K562 (cell line): ENCODE measurements at regions not wholly inside any gene's neighbourhood (a gene's known extent, or its start where the extent isn't known, plus 50 kb on each side); places are given as distances from the start of the nearest gene placed in this dataset.

Experiments used
- CEBPB ChIP-seq: fragments of 450-650 bp; IDR thresholded peaks from 2 replicates; pipeline ENCODE4 v1.6.1; 2016; ENCODE audit warnings: missing genetic modification characterization, missing compliant biosample characterization
- CHD2 ChIP-seq: IDR thresholded peaks from 2 replicates; pipeline ENCODE4 v1.6.1; 2011; ENCODE audit warnings: low read depth, low read length
- GABPB1 ChIP-seq: sonication (generic); formaldehyde crosslinking; IDR thresholded peaks from 2 replicates; pipeline ENCODE4 v1.8.0; 2022; ENCODE audit warnings: mild to moderate bottlenecking, missing genetic modification reagents
- MAFF ChIP-seq: IDR thresholded peaks from 2 replicates; pipeline ENCODE4 v1.6.1; 2012; ENCODE audit warnings: low read length, improper control_type of control experiment
- SIRT6 ChIP-seq: IDR thresholded peaks from one replicate; pipeline ENCODE4 v1.6.1; 2012; ENCODE audit warnings: low read depth, mild to moderate bottlenecking, control low read depth, inconsistent platforms, low read length, moderate library complexity
- TF ChIP-seq, protein P1 (sequence below), 2 experiments: fragments of 450-650 bp in 1 of 2; sonication (generic) in 1 of 2; formaldehyde crosslinking in 1 of 2; IDR thresholded peaks; 2 replicates each; pipeline versions ENCODE4 v1.7.1 to v1.9.0; 2016 to 2022; ENCODE audit warnings: inconsistent platforms in 1 of 2, mild to moderate bottlenecking in 1 of 2, missing genetic modification reagents in 1 of 2
- TF ChIP-seq, protein P2 (sequence below): fragments of 450-650 bp; IDR thresholded peaks from 2 replicates; pipeline ENCODE4 v1.6.1; 2016; ENCODE audit warnings: mild to moderate bottlenecking
- TF ChIP-seq, protein P3 (sequence below): fragments of 250-450 bp; sonication (Bioruptor Pico); IDR thresholded peaks from 2 replicates; pipeline ENCODE4 v1.9.0; 2021; ENCODE audit warnings: mild to moderate bottlenecking, inconsistent platforms
- TF ChIP-seq, protein P4 (sequence below): sonication (generic); formaldehyde crosslinking; IDR thresholded peaks from 2 replicates; pipeline ENCODE4 v1.8.0; 2023; ENCODE audit warnings: mild to moderate bottlenecking, missing genetic modification reagents
- TF ChIP-seq, protein P5 (sequence below), 3 experiments: fragments of 200-800 bp in 1 of 3; sonication (Bioruptor generic) in 1 of 3; sonication (generic) in 1 of 3; formaldehyde crosslinking in 1 of 3; IDR thresholded peaks; 2 replicates each; pipeline versions ENCODE4 v1.6.1 to v1.8.0; 2016 to 2022; ENCODE audit warnings: mild to moderate bottlenecking in 2 of 3, missing compliant biosample characterization in 2 of 3, missing genetic modification characterization in 2 of 3, missing genetic modification reagents in 1 of 3

DNA sequence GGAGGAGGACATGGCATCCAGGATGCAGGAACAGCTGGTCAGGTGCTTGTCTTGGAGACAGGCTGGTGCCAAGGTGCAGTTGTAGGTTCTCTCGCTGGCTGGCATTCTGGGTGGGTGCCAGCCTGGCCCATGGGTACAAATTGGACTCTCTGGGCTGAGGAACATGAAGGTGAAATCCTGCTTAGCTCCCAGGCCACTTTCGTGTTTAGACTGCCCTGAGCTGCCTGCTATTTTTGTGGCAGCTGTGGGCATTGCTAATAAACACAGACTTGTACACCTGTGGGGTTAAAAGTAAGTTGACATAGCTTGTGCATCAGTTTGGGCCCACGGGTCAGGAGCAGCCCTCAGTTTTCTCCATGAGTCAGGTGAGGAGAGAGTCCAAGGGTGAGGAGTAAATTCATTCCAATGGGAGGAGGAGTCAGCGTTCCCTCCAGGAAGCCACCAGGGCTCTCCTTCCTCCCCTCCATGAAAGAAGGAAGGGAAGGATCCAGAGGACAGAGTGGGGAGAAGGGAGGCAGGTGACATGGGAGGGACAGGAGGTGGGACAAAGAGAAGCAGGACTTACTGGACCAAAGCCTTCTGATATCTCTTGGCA, 380.0 kb downstream of the GLRX3 start (continued):
- TF ChIP-seq, protein P1, sequence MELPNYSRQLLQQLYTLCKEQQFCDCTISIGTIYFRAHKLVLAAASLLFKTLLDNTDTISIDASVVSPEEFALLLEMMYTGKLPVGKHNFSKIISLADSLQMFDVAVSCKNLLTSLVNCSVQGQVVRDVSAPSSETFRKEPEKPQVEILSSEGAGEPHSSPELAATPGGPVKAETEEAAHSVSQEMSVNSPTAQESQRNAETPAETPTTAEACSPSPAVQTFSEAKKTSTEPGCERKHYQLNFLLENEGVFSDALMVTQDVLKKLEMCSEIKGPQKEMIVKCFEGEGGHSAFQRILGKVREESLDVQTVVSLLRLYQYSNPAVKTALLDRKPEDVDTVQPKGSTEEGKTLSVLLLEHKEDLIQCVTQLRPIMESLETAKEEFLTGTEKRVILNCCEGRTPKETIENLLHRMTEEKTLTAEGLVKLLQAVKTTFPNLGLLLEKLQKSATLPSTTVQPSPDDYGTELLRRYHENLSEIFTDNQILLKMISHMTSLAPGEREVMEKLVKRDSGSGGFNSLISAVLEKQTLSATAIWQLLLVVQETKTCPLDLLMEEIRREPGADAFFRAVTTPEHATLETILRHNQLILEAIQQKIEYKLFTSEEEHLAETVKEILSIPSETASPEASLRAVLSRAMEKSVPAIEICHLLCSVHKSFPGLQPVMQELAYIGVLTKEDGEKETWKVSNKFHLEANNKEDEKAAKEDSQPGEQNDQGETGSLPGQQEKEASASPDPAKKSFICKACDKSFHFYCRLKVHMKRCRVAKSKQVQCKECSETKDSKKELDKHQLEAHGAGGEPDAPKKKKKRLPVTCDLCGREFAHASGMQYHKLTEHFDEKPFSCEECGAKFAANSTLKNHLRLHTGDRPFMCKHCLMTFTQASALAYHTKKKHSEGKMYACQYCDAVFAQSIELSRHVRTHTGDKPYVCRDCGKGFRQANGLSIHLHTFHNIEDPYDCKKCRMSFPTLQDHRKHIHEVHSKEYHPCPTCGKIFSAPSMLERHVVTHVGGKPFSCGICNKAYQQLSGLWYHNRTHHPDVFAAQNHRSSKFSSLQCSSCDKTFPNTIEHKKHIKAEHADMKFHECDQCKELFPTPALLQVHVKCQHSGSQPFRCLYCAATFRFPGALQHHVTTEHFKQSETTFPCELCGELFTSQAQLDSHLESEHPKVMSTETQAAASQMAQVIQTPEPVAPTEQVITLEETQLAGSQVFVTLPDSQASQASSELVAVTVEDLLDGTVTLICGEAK (IDR thresholded peaks at IDR 0.05) = no peak
- TF ChIP-seq, protein P1 (CRISPR knock-in tag; IDR thresholded peaks at IDR 0.05) = no peak
- TF ChIP-seq CHD2 = no peak
- TF ChIP-seq, protein P2, sequence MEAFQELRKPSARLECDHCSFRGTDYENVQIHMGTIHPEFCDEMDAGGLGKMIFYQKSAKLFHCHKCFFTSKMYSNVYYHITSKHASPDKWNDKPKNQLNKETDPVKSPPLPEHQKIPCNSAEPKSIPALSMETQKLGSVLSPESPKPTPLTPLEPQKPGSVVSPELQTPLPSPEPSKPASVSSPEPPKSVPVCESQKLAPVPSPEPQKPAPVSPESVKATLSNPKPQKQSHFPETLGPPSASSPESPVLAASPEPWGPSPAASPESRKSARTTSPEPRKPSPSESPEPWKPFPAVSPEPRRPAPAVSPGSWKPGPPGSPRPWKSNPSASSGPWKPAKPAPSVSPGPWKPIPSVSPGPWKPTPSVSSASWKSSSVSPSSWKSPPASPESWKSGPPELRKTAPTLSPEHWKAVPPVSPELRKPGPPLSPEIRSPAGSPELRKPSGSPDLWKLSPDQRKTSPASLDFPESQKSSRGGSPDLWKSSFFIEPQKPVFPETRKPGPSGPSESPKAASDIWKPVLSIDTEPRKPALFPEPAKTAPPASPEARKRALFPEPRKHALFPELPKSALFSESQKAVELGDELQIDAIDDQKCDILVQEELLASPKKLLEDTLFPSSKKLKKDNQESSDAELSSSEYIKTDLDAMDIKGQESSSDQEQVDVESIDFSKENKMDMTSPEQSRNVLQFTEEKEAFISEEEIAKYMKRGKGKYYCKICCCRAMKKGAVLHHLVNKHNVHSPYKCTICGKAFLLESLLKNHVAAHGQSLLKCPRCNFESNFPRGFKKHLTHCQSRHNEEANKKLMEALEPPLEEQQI = no peak
- TF ChIP-seq SIRT6 = no peak
- TF ChIP-seq, protein P3, sequence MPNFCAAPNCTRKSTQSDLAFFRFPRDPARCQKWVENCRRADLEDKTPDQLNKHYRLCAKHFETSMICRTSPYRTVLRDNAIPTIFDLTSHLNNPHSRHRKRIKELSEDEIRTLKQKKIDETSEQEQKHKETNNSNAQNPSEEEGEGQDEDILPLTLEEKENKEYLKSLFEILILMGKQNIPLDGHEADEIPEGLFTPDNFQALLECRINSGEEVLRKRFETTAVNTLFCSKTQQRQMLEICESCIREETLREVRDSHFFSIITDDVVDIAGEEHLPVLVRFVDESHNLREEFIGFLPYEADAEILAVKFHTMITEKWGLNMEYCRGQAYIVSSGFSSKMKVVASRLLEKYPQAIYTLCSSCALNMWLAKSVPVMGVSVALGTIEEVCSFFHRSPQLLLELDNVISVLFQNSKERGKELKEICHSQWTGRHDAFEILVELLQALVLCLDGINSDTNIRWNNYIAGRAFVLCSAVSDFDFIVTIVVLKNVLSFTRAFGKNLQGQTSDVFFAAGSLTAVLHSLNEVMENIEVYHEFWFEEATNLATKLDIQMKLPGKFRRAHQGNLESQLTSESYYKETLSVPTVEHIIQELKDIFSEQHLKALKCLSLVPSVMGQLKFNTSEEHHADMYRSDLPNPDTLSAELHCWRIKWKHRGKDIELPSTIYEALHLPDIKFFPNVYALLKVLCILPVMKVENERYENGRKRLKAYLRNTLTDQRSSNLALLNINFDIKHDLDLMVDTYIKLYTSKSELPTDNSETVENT = no peak
- TF ChIP-seq GABPB1 (CRISPR knock-in tag) = no peak
- no peak for TF ChIP-seq CEBPB
- TF ChIP-seq MAFF = no peak
- TF ChIP-seq, protein P4, sequence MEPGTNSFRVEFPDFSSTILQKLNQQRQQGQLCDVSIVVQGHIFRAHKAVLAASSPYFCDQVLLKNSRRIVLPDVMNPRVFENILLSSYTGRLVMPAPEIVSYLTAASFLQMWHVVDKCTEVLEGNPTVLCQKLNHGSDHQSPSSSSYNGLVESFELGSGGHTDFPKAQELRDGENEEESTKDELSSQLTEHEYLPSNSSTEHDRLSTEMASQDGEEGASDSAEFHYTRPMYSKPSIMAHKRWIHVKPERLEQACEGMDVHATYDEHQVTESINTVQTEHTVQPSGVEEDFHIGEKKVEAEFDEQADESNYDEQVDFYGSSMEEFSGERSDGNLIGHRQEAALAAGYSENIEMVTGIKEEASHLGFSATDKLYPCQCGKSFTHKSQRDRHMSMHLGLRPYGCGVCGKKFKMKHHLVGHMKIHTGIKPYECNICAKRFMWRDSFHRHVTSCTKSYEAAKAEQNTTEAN (CRISPR knock-in tag) = no peak
- TF ChIP-seq, protein P5, sequence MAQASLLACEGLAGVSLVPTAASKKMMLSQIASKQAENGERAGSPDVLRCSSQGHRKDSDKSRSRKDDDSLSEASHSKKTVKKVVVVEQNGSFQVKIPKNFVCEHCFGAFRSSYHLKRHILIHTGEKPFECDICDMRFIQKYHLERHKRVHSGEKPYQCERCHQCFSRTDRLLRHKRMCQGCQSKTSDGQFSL (CRISPR knock-in tag; IDR thresholded peaks at IDR 0.05) = no peak
- TF ChIP-seq, protein P5 (tag; IDR thresholded peaks at IDR 0.05) = no peak
